NCI-H1930 (cell line): ENCODE measurements at regions not wholly inside any gene's neighbourhood (a gene's known extent, or its start where the extent isn't known, plus 50 kb on each side); places are given as distances from the start of the nearest gene placed in this dataset.
"Not testable (repeated sequence)": the region's sequence is repeated elsewhere in the genome, so short reads cannot be mapped to it uniquely, and the experiment has no call there.

Experiments
- DNase-seq, 2 experiments: peaks; one replicate each; lab custom pipeline; 2025; lab: John Stamatoyannopoulos, UW

- no peak for DNase-seq
Observed at GRCh38 chr5:155116456-155117251, 103.1 kb downstream of the KIF4B start.

GRCh38 chr5:155125551-155126095 is 112.1 kb downstream of the KIF4B start:
- no peak for DNase-seq

GRCh38 chr5:155126573-155126972 is 113.0 kb downstream of the KIF4B start:
- no peak for DNase-seq

- no peak for DNase-seq
Observed at GRCh38 chr5:155127552-155127951, 114.0 kb downstream of the KIF4B start.

- no peak for DNase-seq
Observed at GRCh38 chr5:155128786-155129512, 115.4 kb downstream of the KIF4B start.

- DNase-seq = no peak
Observed at GRCh38 chr5:155129513-155129880, 115.9 kb downstream of the KIF4B start.

GRCh38 chr5:155134130-155134529 is 120.6 kb downstream of the KIF4B start:
- no peak for DNase-seq

- no peak for DNase-seq
Observed at GRCh38 chr5:155136216-155136850, 122.8 kb downstream of the KIF4B start.

GRCh38 chr5:155137683-155138082 is 124.1 kb downstream of the KIF4B start:
- no peak for DNase-seq

GRCh38 chr5:155140646-155141045 is 127.1 kb downstream of the KIF4B start:
- no peak for DNase-seq

- DNase-seq = no peak
Observed at GRCh38 chr5:155144956-155145355, 131.4 kb downstream of the KIF4B start.

GRCh38 chr5:155147222-155147621 is 133.7 kb downstream of the KIF4B start:
- DNase-seq = no peak

- no peak for DNase-seq
Observed at GRCh38 chr5:155148694-155149093, 135.1 kb downstream of the KIF4B start.

- DNase-seq = no peak
Observed at GRCh38 chr5:155150012-155150411, 136.5 kb downstream of the KIF4B start.

GRCh38 chr5:155154973-155155372 is 141.4 kb downstream of the KIF4B start:
- DNase-seq = no peak

GRCh38 chr5:155163084-155163483 is 149.5 kb downstream of the KIF4B start:
- not testable (repeated sequence) for DNase-seq

GRCh38 chr5:155167736-155168135 is 154.2 kb downstream of the KIF4B start:
- no peak for DNase-seq

GRCh38 chr5:155181542-155181941 is 168.0 kb downstream of the KIF4B start:
- DNase-seq = no peak

GRCh38 chr5:155189476-155189875 is 175.9 kb downstream of the KIF4B start:
- DNase-seq = no peak

GRCh38 chr5:155189981-155190380 is 176.4 kb downstream of the KIF4B start:
- DNase-seq = no peak

- no peak for DNase-seq
Observed at GRCh38 chr5:155193029-155193428, 179.5 kb downstream of the KIF4B start.

- no peak for DNase-seq
Observed at GRCh38 chr5:155193483-155194107, 180.0 kb downstream of the KIF4B start.
